ENCODE measurements at regions not wholly inside any gene's neighbourhood (a gene's known extent, or its start where the extent isn't known, plus 50 kb on each side); places are given as distances from the start of the nearest gene placed in this dataset.

DNA sequence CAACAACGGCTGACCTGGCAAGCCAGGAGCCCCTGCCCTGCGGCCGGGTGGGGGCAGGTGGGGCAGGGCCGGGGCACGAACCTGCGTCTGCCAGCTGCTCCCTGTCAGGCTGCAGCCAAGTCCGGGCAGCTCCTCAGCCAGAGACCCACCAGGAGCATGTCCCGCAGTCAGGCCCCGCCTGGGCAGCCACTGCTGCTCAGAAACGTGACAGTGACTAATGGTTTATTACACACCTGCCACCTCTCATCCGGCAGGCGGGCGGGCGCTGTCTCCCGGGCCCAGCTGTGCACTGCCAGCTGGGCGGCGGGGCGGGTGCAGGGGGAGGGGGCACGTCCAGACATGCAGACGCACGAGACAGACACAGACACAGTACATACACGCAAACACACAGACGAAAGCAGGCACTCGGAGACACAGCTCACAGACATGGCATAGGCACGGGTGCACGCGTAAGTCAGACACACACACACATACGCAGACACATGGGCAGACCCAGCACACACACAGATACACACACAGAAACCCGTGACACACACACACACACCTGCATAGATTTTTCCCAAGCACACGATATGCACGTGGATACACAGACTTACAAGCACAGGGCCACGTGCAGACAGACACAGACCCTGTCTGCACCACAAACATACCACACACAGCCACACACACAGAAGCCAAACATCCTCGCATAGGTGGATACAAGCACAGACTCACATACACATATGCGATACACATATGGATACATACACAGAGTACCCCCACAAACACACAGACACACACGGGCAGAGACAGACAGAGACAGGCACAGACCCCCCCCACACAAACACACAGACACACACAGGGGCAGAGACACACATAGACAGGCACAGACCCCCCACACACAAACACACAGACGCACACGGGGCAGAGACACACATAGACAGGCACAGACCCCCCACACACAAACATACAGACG, 248.3 kb upstream of the CIBAR2 start:
- no peak for DNase-seq (ENCODE audit: low spot score)

DNA sequence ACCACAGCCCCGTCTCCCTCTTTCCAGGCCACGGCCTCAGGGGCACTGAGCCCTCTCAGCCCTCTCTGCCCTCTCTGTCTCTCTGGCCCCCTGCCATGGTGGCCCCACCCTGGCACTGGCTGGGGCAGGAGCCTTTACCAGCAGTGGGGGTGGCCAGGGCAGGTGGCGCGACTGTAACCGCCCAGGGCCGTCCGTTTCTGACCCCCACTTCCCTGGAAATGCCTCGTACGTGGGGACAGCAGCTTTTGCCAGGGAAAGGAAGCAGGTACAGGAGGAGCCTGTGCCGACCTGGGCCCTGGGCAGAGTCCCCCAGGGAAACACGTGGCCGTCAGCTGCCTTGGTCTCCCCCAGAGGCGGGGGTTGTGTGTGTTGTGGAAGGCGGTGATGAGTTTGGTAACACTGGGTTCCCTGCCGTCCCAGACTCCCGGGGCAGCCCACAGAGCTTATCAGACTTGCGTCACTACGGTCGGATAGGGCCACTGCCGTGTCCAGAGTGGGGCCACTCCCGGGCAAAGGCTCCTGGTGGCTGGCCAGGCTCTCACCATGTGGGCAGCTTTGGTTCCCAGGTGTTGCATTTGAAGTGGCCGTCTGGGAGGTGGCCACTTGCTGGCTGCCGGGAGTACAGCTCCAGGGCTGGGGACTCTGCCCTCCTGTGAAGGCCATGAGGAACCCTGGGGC, 249.3 kb upstream of the CIBAR2 start:
- DNase-seq (ENCODE audit: low spot score), result no peak

- no peak for DNase-seq (ENCODE audit: low spot score)
Measured at GRCh38 chr16:85362443-85362842, 250.2 kb upstream of the CIBAR2 start.

DNA sequence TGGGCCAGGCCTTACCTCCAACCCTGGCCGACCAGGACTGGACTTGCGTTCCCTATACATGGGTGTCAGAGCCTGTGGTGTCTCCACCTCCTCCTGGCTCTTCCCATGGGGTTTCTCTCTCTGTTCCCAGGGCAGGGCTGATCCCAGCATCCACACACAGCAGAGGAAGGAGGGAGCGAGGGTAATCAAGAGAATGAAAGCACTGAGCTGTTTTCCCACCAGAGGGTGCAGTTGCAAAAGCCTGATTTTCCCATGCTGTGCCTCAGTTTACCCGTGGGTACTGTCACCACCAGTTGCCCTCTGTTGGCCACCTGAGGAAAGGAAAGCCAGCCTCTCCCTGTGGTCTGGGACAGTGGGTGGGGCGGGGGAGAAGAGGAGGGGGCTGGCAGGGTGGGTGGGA, 249.7 kb upstream of the GSE1 start:
- no peak for DNase-seq (ENCODE audit: low spot score)

- DNase-seq (ENCODE audit: low spot score), result no peak
Measured at GRCh38 chr16:85363881-85364280, 249.2 kb upstream of the GSE1 start.

DNA sequence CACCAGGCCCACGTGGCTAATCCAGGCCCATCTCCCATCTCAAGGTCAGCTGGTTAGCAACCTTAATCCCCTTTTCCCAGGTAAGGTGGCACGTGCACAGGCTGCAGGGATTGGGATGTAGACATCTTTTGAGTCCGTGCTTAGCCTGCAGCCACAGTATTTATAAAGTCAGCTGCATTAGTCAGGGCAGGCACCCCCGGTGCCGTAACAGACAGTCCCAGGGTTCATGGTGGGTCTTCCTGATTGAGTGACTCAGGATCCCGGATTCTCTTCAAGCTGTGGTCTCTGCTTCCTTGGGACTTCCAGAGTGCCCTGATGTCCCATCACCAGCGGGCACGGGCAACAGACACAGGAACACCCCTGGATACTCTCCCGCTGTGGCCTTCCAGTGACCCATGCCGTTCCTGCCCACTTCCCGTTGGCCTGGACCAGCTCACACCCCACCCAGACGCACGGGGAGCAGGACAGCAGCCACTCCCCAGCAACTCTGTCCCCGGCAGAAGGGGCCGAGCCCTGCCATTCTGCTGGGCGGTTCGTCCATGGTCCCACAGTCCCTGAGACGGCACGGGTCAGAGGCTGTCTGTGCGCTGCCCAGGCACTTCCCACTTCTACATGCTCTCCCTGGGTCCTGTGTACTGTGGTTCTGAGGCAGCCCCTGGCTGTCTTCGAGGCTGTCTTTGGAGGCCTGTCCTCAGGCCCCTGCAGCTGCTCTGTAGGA, 248.6 kb upstream of the GSE1 start:
- no peak for DNase-seq (ENCODE audit: low spot score)

GRCh38 chr16:85365120-85365519, 248.0 kb upstream of the GSE1 start:
- DNase-seq (ENCODE audit: low spot score), result no peak

DNA sequence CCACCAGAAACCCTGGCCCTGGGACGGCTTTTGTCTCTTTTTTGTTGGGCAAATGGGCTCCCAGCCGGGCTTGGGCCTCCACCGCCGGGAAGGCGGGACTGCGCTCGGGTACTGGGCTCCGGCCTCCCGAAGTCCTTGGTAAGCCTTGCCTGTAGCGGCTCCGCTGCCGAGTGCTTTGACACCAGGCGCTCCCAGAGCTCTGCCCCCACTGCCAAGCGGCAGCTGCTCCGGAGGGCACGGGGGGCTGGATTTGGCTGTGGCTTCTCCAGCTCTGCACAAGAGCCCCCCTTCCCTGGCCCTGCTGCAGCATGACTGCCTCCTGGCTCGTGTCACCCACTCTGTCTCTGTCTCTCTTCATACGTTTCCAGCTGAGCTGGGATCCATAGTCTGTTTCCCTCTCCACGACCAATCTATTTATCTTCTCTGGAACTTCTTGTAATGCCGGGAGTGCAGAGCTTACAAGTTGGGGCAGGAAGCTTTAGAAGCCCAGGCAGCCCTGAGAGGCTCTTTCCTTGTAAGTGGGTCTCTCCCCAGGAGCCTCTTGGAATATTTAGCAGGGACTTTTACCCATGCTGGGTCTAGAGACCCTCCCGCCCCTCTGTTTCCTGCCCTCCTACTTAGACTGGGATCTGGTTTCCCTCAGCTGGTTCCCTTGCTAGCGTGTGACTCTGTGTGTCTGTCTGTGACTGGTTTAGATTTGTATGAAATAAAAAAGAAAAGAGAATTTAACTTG, 246.9 kb upstream of the GSE1 start:
- DNase-seq (ENCODE audit: low spot score), result peak; percentile 24

GRCh38 chr16:85367485-85367884, 245.6 kb upstream of the GSE1 start:
- DNase-seq (ENCODE audit: low spot score), result no peak

DNA sequence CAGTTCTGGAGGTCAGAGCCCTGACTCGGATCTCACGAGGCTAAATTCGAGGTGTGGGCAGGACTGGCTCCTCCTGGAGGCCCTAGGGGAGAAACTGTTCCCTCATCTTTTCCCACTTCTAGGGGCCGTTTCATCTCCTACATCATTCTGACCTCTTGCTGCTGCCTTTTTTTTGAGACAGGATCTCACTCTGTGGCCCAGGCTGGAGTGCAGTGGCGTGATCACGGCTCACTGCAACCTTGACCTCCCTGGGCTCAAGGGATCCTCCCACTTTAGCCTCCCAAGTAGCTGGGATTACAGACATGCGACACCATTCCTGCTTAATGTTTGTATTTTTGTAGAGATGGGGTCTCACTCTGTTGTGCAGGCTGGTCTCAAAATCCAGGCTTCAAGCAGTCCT, 244.1 kb upstream of the GSE1 start:
- DNase-seq (ENCODE audit: low spot score), result no peak

- no peak for DNase-seq (ENCODE audit: low spot score)
Measured at GRCh38 chr16:85369741-85370528, 243.2 kb upstream of the GSE1 start.

DNA sequence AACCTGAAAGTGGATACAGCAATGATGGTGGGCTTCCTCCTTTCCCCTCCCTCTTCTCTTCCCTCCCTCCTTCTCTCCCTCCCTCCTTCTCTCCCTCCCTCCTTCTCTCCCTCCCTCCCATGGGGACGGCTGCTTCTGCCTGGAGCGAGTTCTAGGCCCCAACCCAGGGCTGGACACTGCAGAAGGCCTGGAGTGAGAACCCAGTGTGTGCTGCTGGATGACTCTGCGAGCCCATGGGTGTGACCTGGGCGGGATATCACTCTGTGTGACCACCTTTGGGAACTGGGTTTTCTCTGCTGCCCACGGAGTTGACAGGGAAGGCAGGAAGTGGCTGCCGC, 242.6 kb upstream of the GSE1 start:
- no peak for DNase-seq (ENCODE audit: low spot score)

DNA sequence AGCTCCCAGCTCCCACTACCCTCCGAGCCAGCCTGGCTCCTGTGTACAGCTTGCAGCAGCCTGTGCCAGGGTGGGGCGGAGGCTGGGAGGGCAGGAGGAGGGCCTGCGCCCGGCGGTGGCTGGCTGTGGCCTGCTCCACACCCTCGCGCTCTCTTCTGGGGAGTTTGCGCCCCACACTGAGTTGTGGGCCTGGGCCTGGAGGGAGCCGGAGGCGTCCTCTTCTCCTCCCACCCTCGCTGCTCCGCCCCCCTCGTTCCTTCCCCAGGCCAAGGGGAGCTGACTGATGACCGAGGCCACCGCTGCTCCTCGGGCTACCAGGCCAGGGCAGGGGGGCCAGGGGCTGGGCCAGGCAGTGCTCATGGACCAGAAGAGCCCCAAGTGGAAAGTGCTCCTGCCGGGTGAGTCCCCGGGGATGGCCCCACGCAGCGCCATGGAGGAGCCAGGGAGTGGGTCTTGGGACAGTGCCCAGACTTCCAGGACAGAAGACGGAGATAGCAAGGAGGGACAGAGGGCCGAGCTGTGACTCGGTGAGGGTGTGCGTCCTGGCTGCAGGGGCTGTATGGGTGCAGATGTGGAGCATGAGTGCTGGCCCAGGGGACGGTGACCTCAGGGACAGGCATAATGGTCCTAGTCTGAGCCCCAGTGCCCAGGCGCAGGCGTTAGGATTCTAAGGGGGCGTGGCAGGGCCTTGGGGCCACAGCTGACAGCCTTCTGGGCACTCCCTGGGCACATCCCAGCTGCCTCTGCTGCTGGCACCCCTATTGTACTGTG, 242.1 kb upstream of the GSE1 start:
- no peak for DNase-seq (ENCODE audit: low spot score)

GRCh38 chr16:85371948-85372347, 241.2 kb upstream of the GSE1 start:
- DNase-seq (ENCODE audit: low spot score), result no peak

- DNase-seq (ENCODE audit: low spot score), result no peak
Measured at GRCh38 chr16:85372627-85373372, 240.3 kb upstream of the GSE1 start.

GRCh38 chr16:85373741-85374570, 239.2 kb upstream of the GSE1 start:
- DNase-seq (ENCODE audit: low spot score), result no peak

- no peak for DNase-seq (ENCODE audit: low spot score)
Measured at GRCh38 chr16:85374571-85374872, 238.6 kb upstream of the GSE1 start.

- no peak for DNase-seq (ENCODE audit: low spot score)
Measured at GRCh38 chr16:85375282-85375681, 237.8 kb upstream of the GSE1 start.
